ENCODE measurements at regions not wholly inside any gene's neighbourhood (a gene's known extent, or its start where the extent isn't known, plus 50 kb on each side); places are given as distances from the start of the nearest gene placed in this dataset.

- ChIA-PET POLR2A (no interaction called here), CTCF (no interaction called here), RAD21 (ENCODE audit: low non-redundant PET in 1 of 2, low total read pairs in 2 of 2, uncharacterized antibody in 2 of 2, unreplicated experiment in 2 of 2) (no interaction called here)
- Histone ChIP-seq H3K27ac (ENCODE audit: low read depth, low read length) (no peak overlapping the region), H3K79me2 (ENCODE audit: insufficient read depth, low read length) (no peaks in the 10 kb centered on the region), H3K9ac (ENCODE audit: low read length) (no peak overlapping the region), H4K20me1 (ENCODE audit: insufficient read depth) (no peaks in the 10 kb centered on the region), H3K9me3 (ENCODE audit: control insufficient read depth in 1 of 2, insufficient read depth in 1 of 2, low read depth in 1 of 2, low read length in 2 of 2) (no peaks in the 10 kb centered on the region), H2AFZ (ENCODE audit: low read depth, low read length, poor library complexity, severe bottlenecking) (peak overlapping the region; percentile 44), H3K4me1 (ENCODE audit: control insufficient read depth in 1 of 2, insufficient read depth in 2 of 2, low read length in 2 of 2) (peaks cover 0 to 11% of the 10 kb centered on the region in 2 experiments; a peak in 1 of 4 replicates), H3K4me2 (ENCODE audit: low read length) (peak overlapping the region; percentile 33; the same call in 1 of the 2 replicates), H3K9me2 (ENCODE audit: insufficient read depth) (no peaks in the 10 kb centered on the region), H3K27me3 (ENCODE audit: insufficient read depth, low read length) (no peaks in the 10 kb centered on the region), H3K4me3 (replicated peaks in 1 of 2; ENCODE audit: low read depth in 1 of 2, low read length in 2 of 2) (no peak overlapping the region), H3K36me3 (ENCODE audit: control insufficient read depth in 1 of 2, insufficient read depth in 2 of 2, low read length in 2 of 2) (no peaks in the 10 kb centered on the region)
- ATAC-seq (no peak), DNase-seq (ENCODE audit: low read depth, low spot score) (no peak)
- intact Hi-C loops (cut with micrococcal nuclease): no loop called here
- BruUV-seq (replicated peaks): no TSS peak
- TF ChIP-seq FOSL1 (IDR thresholded peaks at IDR 0.05; ENCODE audit: low read depth) (no peak), CEBPB (IDR thresholded peaks at IDR 0.05; ENCODE audit: low read depth) (no peak), CTCF (IDR thresholded peaks at IDR 0.05 in 2 of 3, conservative IDR thresholded peaks at IDR 0.05 in 1 of 3; ENCODE audit: borderline replicate concordance in 1 of 3, insufficient read depth in 1 of 3, low read depth in 2 of 3, low read length in 2 of 3) (no peak), CBX3 (IDR thresholded peaks at IDR 0.05; ENCODE audit: low read depth) (no peak), SIN3A (IDR thresholded peaks at IDR 0.05; ENCODE audit: low read depth) (no peak), REST (IDR thresholded peaks at IDR 0.05; ENCODE audit: low read depth) (no peak), ZNF274 (IDR thresholded peaks at IDR 0.05; ENCODE audit: low read depth, low read length) (no peak), YY1 (IDR thresholded peaks at IDR 0.05; ENCODE audit: extremely low read depth, insufficient replicate concordance, low read depth, low read length) (no peak)
Observed at GRCh38 chr4:96102541-96103026, 262.7 kb downstream of the PDHA2 start.
